ENCODE measurements at regions not wholly inside any gene's neighbourhood (a gene's known extent, or its start where the extent isn't known, plus 50 kb on each side); places are given as distances from the start of the nearest gene placed in this dataset.
"Not testable (repeated sequence)": the region's sequence is repeated elsewhere in the genome, so short reads cannot be mapped to it uniquely, and the experiment has no call there.

DNA sequence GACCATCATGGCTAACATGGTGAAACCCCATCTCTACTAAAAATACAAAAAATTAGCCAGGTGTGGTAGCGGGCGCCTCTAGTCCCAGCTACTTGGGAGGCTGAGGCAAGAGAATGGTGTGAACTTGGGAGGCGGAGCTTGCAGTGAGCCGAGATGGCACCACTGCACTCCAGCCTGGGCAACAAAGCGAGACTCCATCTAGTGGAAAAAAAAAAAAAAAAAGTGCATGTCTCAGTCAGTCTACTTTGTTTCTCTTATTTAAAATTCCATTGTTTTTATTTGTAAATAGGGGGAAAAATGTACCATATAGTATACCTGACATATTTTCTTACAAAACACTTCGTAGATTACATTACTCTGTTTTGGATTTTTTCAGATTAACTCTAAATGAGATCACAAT lies 1471.4 kb downstream of the SUCLG1 start:
- H3K36me3 Mint-ChIP-seq (ENCODE audit: low read depth); H3K4me1 Mint-ChIP-seq; H3K4me3 Mint-ChIP-seq; H3K27ac Mint-ChIP-seq; H3K9me3 ChIP-seq (ENCODE audit: control insufficient read depth, low read length, poor library complexity, severe bottlenecking); ATAC-seq; H3K27me3 Mint-ChIP-seq; DNase-seq: not testable (repeated sequence)

GRCh38 chr2:82986899-82987298 lies 1472.2 kb downstream of the SUCLG1 start:
- peaks cover 3% of the 10 kb centered on the region for H3K9me3 ChIP-seq (ENCODE audit: control insufficient read depth, low read length, poor library complexity, severe bottlenecking)
- ATAC-seq, result no peak
- no peak overlapping the region for H3K4me3 Mint-ChIP-seq
- DNase-seq, result no peak
- no peak overlapping the region for H3K27ac Mint-ChIP-seq
- no peaks in the 10 kb centered on the region for H3K4me1 Mint-ChIP-seq
- no peaks in the 10 kb centered on the region for H3K27me3 Mint-ChIP-seq
- no peaks in the 10 kb centered on the region for H3K36me3 Mint-ChIP-seq (ENCODE audit: low read depth)

GRCh38 chr2:82985572-82986197 lies 1473.4 kb downstream of the SUCLG1 start:
- H3K9me3 ChIP-seq (ENCODE audit: control insufficient read depth, low read length, poor library complexity, severe bottlenecking), result peaks cover 5% of the 10 kb centered on the region
- no peaks in the 10 kb centered on the region for H3K4me1 Mint-ChIP-seq
- no peaks in the 10 kb centered on the region for H3K36me3 Mint-ChIP-seq (ENCODE audit: low read depth)
- no peaks in the 10 kb centered on the region for H3K27me3 Mint-ChIP-seq
- no peak for ATAC-seq
- no peak overlapping the region for H3K27ac Mint-ChIP-seq
- no peak for DNase-seq
- no peak overlapping the region for H3K4me3 Mint-ChIP-seq

DNA sequence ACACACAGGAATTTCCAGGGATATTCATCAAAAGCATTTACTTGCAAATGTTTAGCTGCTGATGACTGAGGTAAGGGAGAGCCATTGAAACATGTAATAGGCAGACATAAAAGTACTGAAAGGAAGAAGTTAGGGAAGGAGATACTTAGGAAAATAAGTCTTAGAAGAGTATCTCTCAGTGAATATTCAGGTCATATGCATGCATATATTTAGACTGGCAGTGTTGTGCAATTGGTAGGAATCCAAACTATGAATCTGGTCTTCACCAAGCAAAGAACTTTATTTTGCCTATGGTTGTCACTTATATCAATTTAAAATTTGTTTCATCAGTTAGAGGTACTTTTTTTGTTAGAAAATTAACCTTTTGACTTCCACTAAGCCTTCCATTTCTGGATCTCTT lies 1490.7 kb downstream of the SUCLG1 start:
- DNase-seq, result no peak
- H3K36me3 Mint-ChIP-seq (ENCODE audit: low read depth), result no peaks in the 10 kb centered on the region

GRCh38 chr2:82964341-82964740 lies 1494.7 kb downstream of the SUCLG1 start:
- Mint-ChIP-seq H3K4me3 (no peak overlapping the region), H3K36me3 (ENCODE audit: low read depth) (no peaks in the 10 kb centered on the region), H3K27ac (no peak overlapping the region), H3K27me3 (no peaks in the 10 kb centered on the region), H3K4me1 (no peaks in the 10 kb centered on the region)
- no peaks in the 10 kb centered on the region for H3K9me3 ChIP-seq (ENCODE audit: control insufficient read depth, low read length, poor library complexity, severe bottlenecking)
- no peak for DNase-seq
- ATAC-seq, result no peak

More for the DNA sequence above, 1490.7 kb downstream of the SUCLG1 start:
- no peaks in the 10 kb centered on the region for H3K9me3 ChIP-seq (ENCODE audit: control insufficient read depth, low read length, poor library complexity, severe bottlenecking)
- no peaks in the 10 kb centered on the region for H3K4me1 Mint-ChIP-seq
- H3K27me3 Mint-ChIP-seq, result no peaks in the 10 kb centered on the region
- H3K27ac Mint-ChIP-seq, result no peak overlapping the region
- no peak overlapping the region for H3K4me3 Mint-ChIP-seq
- no peak for ATAC-seq

- H3K9me3 ChIP-seq (ENCODE audit: control insufficient read depth, low read length, poor library complexity, severe bottlenecking), result no peaks in the 10 kb centered on the region
- no peak overlapping the region for H3K4me3 Mint-ChIP-seq
- ATAC-seq (no peak), DNase-seq (no peak)
- H3K27me3 Mint-ChIP-seq, result no peaks in the 10 kb centered on the region
- no peak overlapping the region for H3K27ac Mint-ChIP-seq
- no peaks in the 10 kb centered on the region for H3K36me3 Mint-ChIP-seq (ENCODE audit: low read depth)
- no peaks in the 10 kb centered on the region for H3K4me1 Mint-ChIP-seq
Measured at GRCh38 chr2:82959727-82960126, 1499.4 kb downstream of the SUCLG1 start.

DNA sequence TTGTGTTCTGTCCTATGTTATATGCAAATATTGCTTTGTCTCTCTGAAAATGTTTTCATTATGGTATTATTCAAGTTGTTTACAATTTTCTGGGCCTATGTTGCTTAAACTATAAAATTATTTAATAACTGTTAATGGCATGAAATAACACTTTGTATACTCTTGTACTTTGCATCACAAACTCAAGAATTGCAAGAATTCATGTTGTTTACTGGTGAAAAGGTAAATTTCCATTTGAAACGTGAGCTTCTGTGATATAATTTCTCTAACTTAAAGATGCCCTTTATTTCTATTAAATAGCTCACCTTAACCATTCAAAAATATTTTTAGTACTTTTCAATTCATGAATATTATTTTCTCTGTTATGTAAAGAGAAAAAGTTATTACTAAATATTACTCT lies 1504.2 kb downstream of the SUCLG1 start:
- no peaks in the 10 kb centered on the region for H3K4me1 Mint-ChIP-seq
- H3K4me3 Mint-ChIP-seq, result no peak overlapping the region
- ATAC-seq, result no peak
- no peak overlapping the region for H3K27ac Mint-ChIP-seq
- H3K36me3 Mint-ChIP-seq (ENCODE audit: low read depth), result no peaks in the 10 kb centered on the region
- H3K27me3 Mint-ChIP-seq, result no peaks in the 10 kb centered on the region
- no peaks in the 10 kb centered on the region for H3K9me3 ChIP-seq (ENCODE audit: control insufficient read depth, low read length, poor library complexity, severe bottlenecking)
- DNase-seq, result no peak

DNA sequence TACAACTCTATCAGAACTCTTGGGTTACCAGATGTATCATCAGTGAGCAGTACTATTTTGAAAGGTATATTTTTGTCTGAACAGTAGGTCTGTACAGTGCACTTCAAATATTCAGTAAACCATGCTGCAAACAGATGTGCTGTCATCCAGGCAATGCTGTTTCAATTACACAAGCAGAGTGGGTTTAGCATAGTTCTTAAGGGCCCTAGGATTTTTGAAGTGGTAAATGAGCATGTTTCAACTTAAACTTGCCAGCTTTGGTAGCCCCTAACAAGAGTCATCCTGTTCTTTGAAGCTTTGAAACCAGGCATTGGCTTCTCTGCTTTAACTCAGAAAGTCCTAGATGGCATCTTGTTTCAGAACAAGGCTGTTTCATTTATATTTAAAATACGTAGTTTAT lies 1519.9 kb downstream of the SUCLG1 start:
- H3K4me3 Mint-ChIP-seq, result no peak overlapping the region
- H3K36me3 Mint-ChIP-seq (ENCODE audit: low read depth), result no peaks in the 10 kb centered on the region
- no peak overlapping the region for H3K27ac Mint-ChIP-seq
- ATAC-seq (no peak), DNase-seq (no peak)
- H3K4me1 Mint-ChIP-seq, result no peaks in the 10 kb centered on the region
- no peaks in the 10 kb centered on the region for H3K9me3 ChIP-seq (ENCODE audit: control insufficient read depth, low read length, poor library complexity, severe bottlenecking)
- H3K27me3 Mint-ChIP-seq, result no peaks in the 10 kb centered on the region

DNA sequence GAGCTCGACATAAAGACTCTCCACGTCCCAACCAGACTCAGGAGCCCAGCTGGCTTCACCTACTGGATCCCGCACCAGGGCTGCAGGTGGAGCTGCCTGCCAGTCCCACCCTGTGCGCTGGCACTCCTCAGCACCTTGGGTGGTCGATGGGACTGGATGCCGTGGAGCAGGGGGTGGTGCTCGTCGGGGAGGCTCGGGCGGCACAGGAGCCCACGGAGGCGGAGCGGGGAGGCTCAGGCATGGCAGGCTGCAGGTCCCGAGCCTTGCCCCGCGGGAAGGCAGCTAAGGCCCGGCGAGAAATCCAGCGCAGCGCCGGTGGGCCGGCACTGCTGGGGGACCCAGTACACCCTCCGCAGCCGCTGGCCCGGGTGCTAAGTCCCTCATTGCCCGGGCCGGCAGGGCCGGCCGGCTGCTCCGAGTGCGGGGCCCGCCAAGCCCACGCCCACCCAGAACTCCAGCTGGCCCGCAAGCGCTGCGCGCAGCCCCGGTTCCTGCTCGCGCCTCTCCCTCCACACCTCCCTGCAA lies 1520.7 kb downstream of the SUCLG1 start:
- not testable (repeated sequence) for DNase-seq; H3K36me3 Mint-ChIP-seq (ENCODE audit: low read depth); H3K9me3 ChIP-seq (ENCODE audit: control insufficient read depth, low read length, poor library complexity, severe bottlenecking); H3K4me3 Mint-ChIP-seq; H3K27ac Mint-ChIP-seq; ATAC-seq; H3K4me1 Mint-ChIP-seq; H3K27me3 Mint-ChIP-seq

GRCh38 chr2:82913566-82913965 lies 1545.5 kb downstream of the SUCLG1 start:
- no peaks in the 10 kb centered on the region for H3K9me3 ChIP-seq (ENCODE audit: control insufficient read depth, low read length, poor library complexity, severe bottlenecking)
- no peak overlapping the region for H3K27ac Mint-ChIP-seq
- H3K4me3 Mint-ChIP-seq, result no peak overlapping the region
- ATAC-seq (no peak), DNase-seq (no peak)
- H3K4me1 Mint-ChIP-seq, result no peaks in the 10 kb centered on the region
- no peaks in the 10 kb centered on the region for H3K36me3 Mint-ChIP-seq (ENCODE audit: low read depth)
- H3K27me3 Mint-ChIP-seq, result no peaks in the 10 kb centered on the region

DNA sequence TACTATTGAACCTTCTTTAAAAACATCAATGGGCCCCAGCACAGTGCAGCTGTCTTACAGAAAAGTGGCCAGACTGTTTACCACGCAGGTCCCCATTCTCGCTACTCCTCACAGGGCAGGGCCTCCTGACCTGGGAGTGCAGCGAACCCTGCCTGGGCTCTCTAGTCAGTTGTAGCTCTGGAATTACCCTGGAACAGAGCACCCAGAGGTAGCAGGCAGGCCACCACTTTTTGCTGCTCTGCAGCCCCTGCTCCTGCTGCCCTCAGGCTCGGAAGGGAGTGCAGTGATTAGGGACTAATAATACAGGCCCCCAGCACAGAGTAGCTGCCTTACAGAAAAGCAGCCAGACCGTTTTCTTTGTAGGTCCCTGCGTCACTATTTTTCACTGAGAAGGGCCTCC lies 1563.0 kb downstream of the SUCLG1 start:
- Mint-ChIP-seq H3K27ac (no peak overlapping the region), H3K27me3 (no peaks in the 10 kb centered on the region), H3K4me1 (no peaks in the 10 kb centered on the region), H3K4me3 (no peak overlapping the region), H3K36me3 (ENCODE audit: low read depth) (no peaks in the 10 kb centered on the region)
- no peak for ATAC-seq
- no peak for DNase-seq
- H3K9me3 ChIP-seq (ENCODE audit: control insufficient read depth, low read length, poor library complexity, severe bottlenecking), result peaks cover 2% of the 10 kb centered on the region

DNA sequence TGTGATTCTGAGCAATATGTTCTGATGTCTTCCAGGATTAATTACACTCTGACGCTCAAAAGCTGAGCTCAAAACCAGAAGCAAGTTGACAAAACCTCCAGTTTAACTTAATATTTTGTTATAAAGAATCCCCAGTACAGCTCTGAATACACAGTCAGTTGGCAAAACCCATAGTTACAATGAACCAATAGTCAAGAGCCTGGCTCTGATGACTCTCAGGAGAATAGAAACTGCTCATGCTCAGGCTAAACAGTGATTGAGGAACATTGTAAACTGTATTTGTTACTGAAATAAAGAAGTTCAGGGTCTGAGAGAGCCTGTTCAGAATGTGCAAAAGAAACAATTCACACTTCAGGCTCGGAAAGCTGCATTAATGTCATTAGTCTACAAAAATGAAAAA lies 1565.9 kb downstream of the SUCLG1 start:
- DNase-seq, result no peak
- Mint-ChIP-seq H3K36me3 (ENCODE audit: low read depth) (no peaks in the 10 kb centered on the region), H3K27me3 (no peaks in the 10 kb centered on the region), H3K4me3 (no peak overlapping the region), H3K4me1 (no peaks in the 10 kb centered on the region), H3K27ac (no peak overlapping the region)
- ATAC-seq, result no peak
- H3K9me3 ChIP-seq (ENCODE audit: control insufficient read depth, low read length, poor library complexity, severe bottlenecking), result peaks cover 2% of the 10 kb centered on the region

DNA sequence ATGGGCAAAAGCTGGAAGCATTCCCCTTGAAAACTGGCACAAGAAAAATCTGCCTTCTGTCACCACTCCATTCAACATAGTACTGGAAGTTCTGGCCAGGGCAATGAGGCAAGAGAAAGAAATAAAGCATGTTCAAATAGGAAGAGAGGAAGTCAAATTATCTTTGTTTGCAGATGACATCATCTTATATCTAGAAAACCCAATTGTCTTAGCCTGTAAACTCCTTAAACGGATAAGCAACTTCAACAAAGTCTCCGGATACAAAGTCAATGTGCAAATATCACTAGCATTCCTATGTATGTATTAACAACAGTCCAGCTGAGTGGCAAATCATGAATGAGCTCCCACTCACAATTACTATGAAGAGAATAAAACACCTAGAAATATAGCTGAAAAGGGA lies 1579.3 kb downstream of the SUCLG1 start:
- Mint-ChIP-seq H3K4me1 (no peaks in the 10 kb centered on the region), H3K36me3 (ENCODE audit: low read depth) (no peaks in the 10 kb centered on the region), H3K4me3 (no peak overlapping the region), H3K27ac (no peak overlapping the region), H3K27me3 (no peaks in the 10 kb centered on the region)
- ATAC-seq, result no peak
- DNase-seq, result no peak
- no peaks in the 10 kb centered on the region for H3K9me3 ChIP-seq (ENCODE audit: control insufficient read depth, low read length, poor library complexity, severe bottlenecking)

GRCh38 chr2:82875858-82876257 lies 1583.2 kb downstream of the SUCLG1 start:
- H3K36me3 Mint-ChIP-seq (ENCODE audit: low read depth), result no peaks in the 10 kb centered on the region

More at GRCh38 chr2:82875858-82876257, 1583.2 kb downstream of the SUCLG1 start:
- no peaks in the 10 kb centered on the region for H3K9me3 ChIP-seq (ENCODE audit: control insufficient read depth, low read length, poor library complexity, severe bottlenecking)
- H3K4me3 Mint-ChIP-seq, result no peak overlapping the region
- no peaks in the 10 kb centered on the region for H3K4me1 Mint-ChIP-seq
- DNase-seq, result no peak
- no peak for ATAC-seq
- no peaks in the 10 kb centered on the region for H3K27me3 Mint-ChIP-seq
- H3K27ac Mint-ChIP-seq, result no peak overlapping the region
